Endothelial cell of hepatic sinusoid (primary cell): ENCODE measurements at regions not wholly inside any gene's neighbourhood (a gene's known extent, or its start where the extent isn't known, plus 50 kb on each side); places are given as distances from the start of the nearest gene placed in this dataset.
"Not testable (repeated sequence)": the region's sequence is repeated elsewhere in the genome, so short reads cannot be mapped to it uniquely, and the experiment has no call there.

Experiments used
- in situ Hi-C: cut with HindIII; loops from 2 replicates; pipeline ENCODE4 v1.10.0; 2017; ENCODE audit warnings: low sequenced_read_pairs

GRCh38 chr2:109718139-109718538, 76.0 kb upstream of the RGPD5 start:
- in situ Hi-C loops = no loop called here

- in situ Hi-C loops = loop anchor here (5.0 kb wide), 1 partner anchor 163 kb away; no protein-coding TSS in a partner anchor
Measured at GRCh38 chr2:109719871-109720270, 74.2 kb upstream of the RGPD5 start.

- in situ Hi-C loops = loop anchor here (5.0 kb wide), 1 partner anchor 163 kb away; no protein-coding TSS in a partner anchor
Measured at GRCh38 chr2:109720380-109721106, 73.6 kb upstream of the RGPD5 start.

GRCh38 chr2:109721135-109721534, 73.0 kb upstream of the RGPD5 start:
- in situ Hi-C loops = loop anchor here (5.0 kb wide), 1 partner anchor 164 kb away; no protein-coding TSS in a partner anchor

- in situ Hi-C loops = loop anchor here (5.0 kb wide), 1 partner anchor 164 kb away; no protein-coding TSS in a partner anchor
Measured at GRCh38 chr2:109721626-109722025, 72.5 kb upstream of the RGPD5 start.

- in situ Hi-C loops = loop anchor here (5.0 kb wide), 1 partner anchor 165 kb away; no protein-coding TSS in a partner anchor
Measured at GRCh38 chr2:109722026-109722425, 72.1 kb upstream of the RGPD5 start.

GRCh38 chr2:109722640-109723039, 71.5 kb upstream of the RGPD5 start:
- in situ Hi-C loops = loop anchor here (5.0 kb wide), 1 partner anchor 165 kb away; no protein-coding TSS in a partner anchor

GRCh38 chr2:109723153-109723552, 71.0 kb upstream of the RGPD5 start:
- in situ Hi-C loops = loop anchor here (5.0 kb wide), 1 partner anchor 166 kb away; no protein-coding TSS in a partner anchor

- in situ Hi-C loops = loop anchor here (5.0 kb wide), 1 partner anchor 167 kb away; no protein-coding TSS in a partner anchor
Measured at GRCh38 chr2:109724533-109725460, 69.3 kb upstream of the RGPD5 start.

- in situ Hi-C loops = no loop called here
Measured at GRCh38 chr2:109726379-109727270, 67.5 kb upstream of the RGPD5 start.

GRCh38 chr2:109727929-109728447, 66.1 kb upstream of the RGPD5 start:
- in situ Hi-C loops = no loop called here

- in situ Hi-C loops = not testable (repeated sequence)
Measured at GRCh38 chr2:109733746-109734145, 60.4 kb upstream of the RGPD5 start.

- in situ Hi-C loops = no loop called here
Measured at GRCh38 chr2:109736177-109736827, 57.8 kb upstream of the RGPD5 start.
